ENCODE measurements at regions not wholly inside any gene's neighbourhood (a gene's known extent, or its start where the extent isn't known, plus 50 kb on each side); places are given as distances from the start of the nearest gene placed in this dataset.
"Not testable (repeated sequence)": the region's sequence is repeated elsewhere in the genome, so short reads cannot be mapped to it uniquely, and the experiment has no call there.

DNA sequence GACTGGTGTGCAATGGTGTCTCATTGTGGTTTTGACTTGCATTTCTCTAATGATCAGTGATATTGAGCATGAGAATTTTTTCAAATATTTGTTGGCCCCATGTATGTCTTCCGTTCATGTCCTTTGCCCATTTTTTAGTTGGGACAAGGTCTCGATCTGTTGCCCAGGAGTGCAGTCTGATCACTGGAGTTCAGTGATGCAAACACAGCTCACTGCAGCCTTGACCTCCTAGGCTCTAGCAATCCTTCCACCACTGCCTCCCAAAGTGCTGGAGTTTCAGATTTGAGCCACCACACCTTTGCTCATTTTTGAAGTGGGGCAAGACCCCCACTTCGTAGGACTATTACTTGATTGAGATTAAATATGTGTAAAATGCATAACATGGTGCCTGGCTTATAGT lies 116.2 kb upstream of the NBPF9 start:
- TF ChIP-seq, protein P1, sequence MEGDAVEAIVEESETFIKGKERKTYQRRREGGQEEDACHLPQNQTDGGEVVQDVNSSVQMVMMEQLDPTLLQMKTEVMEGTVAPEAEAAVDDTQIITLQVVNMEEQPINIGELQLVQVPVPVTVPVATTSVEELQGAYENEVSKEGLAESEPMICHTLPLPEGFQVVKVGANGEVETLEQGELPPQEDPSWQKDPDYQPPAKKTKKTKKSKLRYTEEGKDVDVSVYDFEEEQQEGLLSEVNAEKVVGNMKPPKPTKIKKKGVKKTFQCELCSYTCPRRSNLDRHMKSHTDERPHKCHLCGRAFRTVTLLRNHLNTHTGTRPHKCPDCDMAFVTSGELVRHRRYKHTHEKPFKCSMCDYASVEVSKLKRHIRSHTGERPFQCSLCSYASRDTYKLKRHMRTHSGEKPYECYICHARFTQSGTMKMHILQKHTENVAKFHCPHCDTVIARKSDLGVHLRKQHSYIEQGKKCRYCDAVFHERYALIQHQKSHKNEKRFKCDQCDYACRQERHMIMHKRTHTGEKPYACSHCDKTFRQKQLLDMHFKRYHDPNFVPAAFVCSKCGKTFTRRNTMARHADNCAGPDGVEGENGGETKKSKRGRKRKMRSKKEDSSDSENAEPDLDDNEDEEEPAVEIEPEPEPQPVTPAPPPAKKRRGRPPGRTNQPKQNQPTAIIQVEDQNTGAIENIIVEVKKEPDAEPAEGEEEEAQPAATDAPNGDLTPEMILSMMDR (IDR thresholded peaks at IDR 0.05) = not testable (repeated sequence)
- not testable (repeated sequence) for TF ChIP-seq POLR2A (IDR thresholded peaks at IDR 0.05)

Measured in Peyer's patch (tissue), 4 donors.